ENCODE measurements at regions not wholly inside any gene's neighbourhood (a gene's known extent, or its start where the extent isn't known, plus 50 kb on each side); places are given as distances from the start of the nearest gene placed in this dataset.

DNA sequence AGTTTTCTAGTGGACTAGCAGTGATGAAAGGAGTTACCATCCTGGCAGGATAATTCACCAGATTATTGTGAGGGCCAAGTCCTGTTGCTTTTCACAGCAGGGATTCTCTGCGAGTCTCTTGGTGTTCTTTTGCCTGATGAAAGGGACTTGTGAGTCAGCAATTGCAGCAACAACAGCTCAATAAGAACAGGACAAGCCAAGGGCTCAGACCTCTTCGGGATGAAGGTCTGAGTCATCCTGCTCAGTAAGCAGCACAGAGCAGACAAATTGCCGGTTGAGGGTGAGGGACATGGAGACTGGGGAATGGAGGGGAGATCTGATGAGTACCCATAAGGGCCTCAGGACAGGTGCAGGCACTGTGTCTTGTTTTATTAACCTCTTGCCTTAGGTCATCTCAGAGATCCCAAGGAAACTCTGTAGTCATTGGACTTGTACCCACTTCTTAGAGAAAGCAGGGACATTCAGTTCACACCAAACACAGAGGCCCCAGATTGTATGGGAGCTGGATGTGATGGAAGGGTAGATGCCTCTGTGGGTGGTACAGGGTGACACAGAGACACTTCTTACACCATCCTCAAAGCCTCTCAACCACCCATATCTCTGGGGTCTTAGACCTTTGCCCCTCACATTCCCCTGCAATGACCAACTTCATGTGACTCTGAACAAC, 173.8 kb upstream of the TLE3 start:
- Mint-ChIP-seq H3K4me1 (peaks cover 34% of the 10 kb centered on the region in 2 experiments), H3K36me3 (ENCODE audit: insufficient read depth in 1 of 3, low read depth in 3 of 3) (no peaks in the 10 kb centered on the region), H3K27me3 (ENCODE audit: low read depth) (peaks cover 45% of the 10 kb centered on the region), H3K4me3 (no peak overlapping the region), H3K9me3 (no peaks in the 10 kb centered on the region), H3K27ac (peak overlapping the region; percentile 58 to 76 (median 67); a peak in 3 of 7 replicates)
- no peaks in the 10 kb centered on the region for H4K20me1 ChIP-seq (ENCODE audit: control insufficient read depth, insufficient read depth, insufficient read length)
- H2AK5ac ChIP-seq (ENCODE audit: insufficient read length, low read length): no peak overlapping the region
- H3K14ac ChIP-seq (ENCODE audit: insufficient read depth, low read length): no peak overlapping the region
- no peak overlapping the region for H3K27ac ChIP-seq (ENCODE audit: insufficient read length, low read depth, low read length)
- DNase-seq: no peak
- H2BK20ac ChIP-seq (ENCODE audit: low read depth, low read length, poor library complexity, severe bottlenecking): no peak overlapping the region
- H3K9ac ChIP-seq (ENCODE audit: extremely low read depth, insufficient read length, low read length): no peak overlapping the region
- no peak overlapping the region for H4K5ac ChIP-seq (ENCODE audit: insufficient read length, low read depth, low read length)
- H3K9me3 ChIP-seq (ENCODE audit: control insufficient read depth, low read depth, low read length): no peaks in the 10 kb centered on the region
- no peaks in the 10 kb centered on the region for H3K23me2 ChIP-seq (ENCODE audit: insufficient read length, low read depth, low read length, poor library complexity, severe bottlenecking)
- no peak overlapping the region for H4K8ac ChIP-seq (replicated peaks; ENCODE audit: insufficient read length, low read depth, low read length)
- H4K91ac ChIP-seq (ENCODE audit: insufficient read length, low read depth, low read length): no peak overlapping the region
- no CpG with 5 or more reads among the region's 3 CpGs for WGBS (ENCODE audit: extremely low coverage, insufficient read length, low lambda C conversion rate)
- H3K56ac ChIP-seq (ENCODE audit: insufficient read length, low read depth, low read length): no peak overlapping the region
- no peak overlapping the region for H2BK5ac ChIP-seq (ENCODE audit: insufficient read length, low read length)
- no peak overlapping the region for H3K18ac ChIP-seq (ENCODE audit: insufficient read length, low read depth, low read length)
- H3K23ac ChIP-seq (ENCODE audit: insufficient read length, low read depth, low read length): no peak overlapping the region
- H3T11ph ChIP-seq (ENCODE audit: low read length): no peak overlapping the region
- TF ChIP-seq, protein P1, sequence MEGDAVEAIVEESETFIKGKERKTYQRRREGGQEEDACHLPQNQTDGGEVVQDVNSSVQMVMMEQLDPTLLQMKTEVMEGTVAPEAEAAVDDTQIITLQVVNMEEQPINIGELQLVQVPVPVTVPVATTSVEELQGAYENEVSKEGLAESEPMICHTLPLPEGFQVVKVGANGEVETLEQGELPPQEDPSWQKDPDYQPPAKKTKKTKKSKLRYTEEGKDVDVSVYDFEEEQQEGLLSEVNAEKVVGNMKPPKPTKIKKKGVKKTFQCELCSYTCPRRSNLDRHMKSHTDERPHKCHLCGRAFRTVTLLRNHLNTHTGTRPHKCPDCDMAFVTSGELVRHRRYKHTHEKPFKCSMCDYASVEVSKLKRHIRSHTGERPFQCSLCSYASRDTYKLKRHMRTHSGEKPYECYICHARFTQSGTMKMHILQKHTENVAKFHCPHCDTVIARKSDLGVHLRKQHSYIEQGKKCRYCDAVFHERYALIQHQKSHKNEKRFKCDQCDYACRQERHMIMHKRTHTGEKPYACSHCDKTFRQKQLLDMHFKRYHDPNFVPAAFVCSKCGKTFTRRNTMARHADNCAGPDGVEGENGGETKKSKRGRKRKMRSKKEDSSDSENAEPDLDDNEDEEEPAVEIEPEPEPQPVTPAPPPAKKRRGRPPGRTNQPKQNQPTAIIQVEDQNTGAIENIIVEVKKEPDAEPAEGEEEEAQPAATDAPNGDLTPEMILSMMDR (conservative IDR thresholded peaks at IDR 0.05): no peak
- no peaks in the 10 kb centered on the region for H3K79me2 ChIP-seq (ENCODE audit: insufficient read depth, low read length)
- H3K4me2 ChIP-seq (ENCODE audit: insufficient read depth, insufficient read length, low read length): no peak overlapping the region
- H3K27me3 ChIP-seq (ENCODE audit: insufficient read depth, low read length): no peaks in the 10 kb centered on the region
- H2BK120ac ChIP-seq (ENCODE audit: low read depth, low read length, poor library complexity, severe bottlenecking): no peak overlapping the region
- no peaks in the 10 kb centered on the region for H3K4me1 ChIP-seq (ENCODE audit: insufficient read depth, low read length)
- no peaks in the 10 kb centered on the region for H3K79me1 ChIP-seq (ENCODE audit: insufficient read depth, low read depth, low read length, poor library complexity, severe bottlenecking)
- H2BK12ac ChIP-seq (ENCODE audit: insufficient read length, low read depth, low read length): no peak overlapping the region
- no peak overlapping the region for H3K4ac ChIP-seq (ENCODE audit: low read depth, low read length)
- H2AFZ ChIP-seq (ENCODE audit: low read length): no peak overlapping the region
- H2BK15ac ChIP-seq (ENCODE audit: low read depth, low read length): no peak overlapping the region
